Stimulated activated CD4-positive, alpha-beta T cell treated with anti-CD3 and anti-CD28 coated beads, Interleukin-2, amount 100 ng/mL, for 48 hours (primary cell): ENCODE measurements at regions not wholly inside any gene's neighbourhood (a gene's known extent, or its start where the extent isn't known, plus 50 kb on each side); places are given as distances from the start of the nearest gene placed in this dataset.

Source experiments
- DNase-seq, 2 donors: peaks; one replicate each; pipeline ENCODE4 v3.0.0-alpha.2; 2020

DNA sequence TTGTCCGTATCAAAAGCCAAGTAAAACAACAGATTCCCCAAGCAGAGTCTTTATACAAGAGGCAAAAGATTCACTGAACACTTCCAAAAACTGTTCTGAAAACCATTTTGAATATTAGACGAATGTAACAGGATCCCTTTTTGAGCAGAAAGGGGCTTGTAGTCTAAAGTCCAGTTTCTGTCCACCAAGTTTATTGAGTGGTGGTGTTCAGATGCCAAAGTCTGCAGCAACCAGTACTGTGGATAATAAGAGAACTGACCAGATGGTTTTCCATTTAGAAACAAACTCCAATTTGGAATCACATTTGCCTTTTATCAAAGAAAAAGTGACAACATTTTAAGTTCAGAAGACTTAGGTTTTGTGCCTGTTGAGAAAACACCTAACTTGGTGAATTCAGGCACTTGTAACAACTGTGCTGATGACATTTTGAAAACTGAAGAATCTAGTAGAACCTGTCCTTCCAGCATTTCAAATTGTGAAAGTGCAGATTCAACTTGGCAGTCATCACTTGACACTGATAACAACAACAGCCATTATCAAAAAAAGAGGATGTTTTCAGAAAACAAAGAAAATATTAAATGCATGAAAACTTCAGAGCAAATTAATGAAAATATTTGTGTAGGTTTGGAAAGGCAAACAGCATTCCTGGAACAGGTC lies 217.1 kb downstream of the CSNK2A3 start:
- DNase-seq: no peak

- DNase-seq: no peak
Observed at GRCh38 chr11:11129118-11129517, 223.9 kb downstream of the CSNK2A3 start.

- no peak for DNase-seq
Observed at GRCh38 chr11:11125618-11126017, 227.4 kb downstream of the CSNK2A3 start.

- no peak for DNase-seq
Observed at GRCh38 chr11:11122749-11123148, 230.3 kb downstream of the CSNK2A3 start.

DNA sequence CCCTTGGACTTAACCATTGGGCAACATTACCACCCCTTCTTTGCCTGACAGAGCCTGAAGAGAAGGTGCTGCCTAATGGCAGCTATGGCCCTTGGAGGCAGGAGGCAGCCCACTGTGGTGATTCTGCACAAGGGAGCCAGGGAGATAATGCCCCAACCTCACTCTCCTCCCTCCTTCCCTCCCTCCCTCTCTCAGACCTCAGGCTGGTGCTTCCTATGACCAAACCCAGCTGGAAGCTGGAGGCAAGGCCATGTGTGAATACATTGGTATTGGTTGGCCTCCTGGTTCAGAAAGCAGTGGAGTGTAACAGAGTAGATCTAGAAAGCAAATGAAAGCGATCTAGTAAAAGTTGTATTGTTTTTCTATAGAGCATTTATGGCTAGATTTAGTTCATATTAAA lies 233.1 kb downstream of the CSNK2A3 start:
- DNase-seq: no peak

- no peak for DNase-seq
Observed at GRCh38 chr11:11117730-11118129, 235.3 kb downstream of the CSNK2A3 start.

- DNase-seq: no peak
Observed at GRCh38 chr11:11115475-11115874, 237.6 kb downstream of the CSNK2A3 start.

GRCh38 chr11:11113626-11114025 lies 239.4 kb downstream of the CSNK2A3 start:
- DNase-seq: no peak

GRCh38 chr11:11108026-11108425 lies 245.0 kb downstream of the CSNK2A3 start:
- no peak for DNase-seq

DNA sequence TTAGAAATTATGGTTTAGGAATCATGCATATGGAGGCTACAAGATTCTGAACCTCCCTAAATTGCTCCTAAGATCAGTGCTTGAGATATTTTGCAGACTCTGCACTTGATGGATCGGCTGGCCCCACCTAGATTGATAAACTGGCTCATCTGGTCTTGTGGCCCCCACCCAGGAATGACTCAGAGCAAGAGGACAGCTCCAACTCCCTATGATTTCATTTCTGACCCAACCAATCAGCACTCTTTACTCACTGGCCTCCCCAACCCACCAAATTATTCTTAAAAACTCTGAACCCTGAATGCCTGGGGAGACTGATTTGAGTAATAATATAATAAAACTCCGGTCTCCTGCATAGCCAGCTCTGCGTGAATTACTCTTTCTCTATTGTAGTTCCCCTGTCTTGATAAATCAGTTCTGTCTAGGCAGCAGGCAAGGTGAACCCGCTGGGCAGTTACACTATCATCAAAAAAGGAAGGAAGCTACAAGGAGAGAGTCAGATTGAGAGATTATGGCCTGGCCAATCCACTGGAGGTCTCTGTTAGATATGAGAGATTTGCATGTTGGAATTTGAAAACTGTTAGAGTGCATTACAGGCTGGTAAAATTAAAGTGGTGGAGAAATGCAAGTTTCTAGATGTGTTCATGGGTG lies 245.8 kb downstream of the CSNK2A3 start:
- DNase-seq: no peak

- no peak for DNase-seq
Observed at GRCh38 chr11:11105361-11105760, 247.5 kb upstream of the ZBED5 start.

DNA sequence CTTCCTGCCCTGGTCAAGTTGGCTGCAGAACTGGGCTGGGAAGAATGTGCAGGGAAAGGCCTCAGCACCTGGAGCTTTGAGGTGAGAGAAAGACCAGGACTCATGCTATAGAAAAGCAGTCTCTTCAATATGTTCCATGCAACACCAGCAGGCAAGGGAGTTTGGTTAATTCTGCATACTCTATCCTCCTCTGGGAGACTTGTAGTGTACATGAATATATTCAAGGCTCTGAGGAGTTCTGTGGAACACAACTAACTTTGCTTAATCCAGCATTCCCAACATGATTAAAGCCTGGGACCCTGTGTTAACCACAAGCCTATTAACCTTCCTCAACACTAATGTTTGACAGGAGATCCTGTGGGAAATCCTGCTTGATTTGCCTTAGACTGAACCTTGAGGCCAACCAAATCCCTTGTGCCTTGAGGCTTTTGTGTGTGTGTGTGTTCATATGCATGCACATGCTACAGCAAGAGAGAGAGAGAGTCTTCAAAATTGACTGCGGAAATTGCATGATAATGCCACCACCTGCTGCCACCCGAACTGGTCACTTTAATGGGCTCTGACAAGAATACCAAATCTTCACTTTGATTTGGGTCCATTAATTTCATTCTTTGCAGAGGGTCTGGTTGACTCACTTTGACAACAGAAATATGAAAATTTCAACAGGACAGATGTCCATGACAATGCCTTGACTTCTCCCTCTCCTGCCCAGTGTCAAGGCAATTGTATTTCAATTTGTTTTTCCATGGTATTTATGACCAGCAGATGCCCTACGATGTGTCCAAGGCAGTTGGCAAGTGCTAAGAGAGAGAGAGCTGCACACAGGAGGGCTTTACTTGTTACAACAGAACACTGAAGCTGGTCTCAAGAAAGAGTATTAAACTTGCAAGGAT lies 238.2 kb upstream of the ZBED5 start:
- no peak for DNase-seq

DNA sequence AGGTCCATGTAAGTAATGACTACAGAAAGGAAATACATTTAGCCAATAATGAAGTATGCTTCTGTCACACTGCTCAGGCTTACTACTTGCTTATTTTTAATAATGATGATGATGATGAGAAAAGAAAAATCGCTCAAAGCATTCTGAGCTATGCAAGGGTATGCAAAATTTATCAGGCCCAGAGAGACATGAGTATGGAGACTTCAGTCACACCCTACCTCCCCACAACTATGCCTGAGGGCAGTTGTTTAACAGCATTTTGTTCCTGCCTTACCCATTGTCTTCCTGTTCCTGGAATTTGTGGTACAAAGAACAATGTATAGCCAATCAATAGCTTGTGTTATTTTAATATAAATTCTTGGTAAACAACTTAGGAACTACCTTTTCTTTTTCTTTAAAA lies 232.6 kb upstream of the ZBED5 start:
- no peak for DNase-seq

- no peak for DNase-seq
Observed at GRCh38 chr11:11089805-11090204, 232.0 kb upstream of the ZBED5 start.

GRCh38 chr11:11086979-11087378 lies 229.1 kb upstream of the ZBED5 start:
- no peak for DNase-seq

DNA sequence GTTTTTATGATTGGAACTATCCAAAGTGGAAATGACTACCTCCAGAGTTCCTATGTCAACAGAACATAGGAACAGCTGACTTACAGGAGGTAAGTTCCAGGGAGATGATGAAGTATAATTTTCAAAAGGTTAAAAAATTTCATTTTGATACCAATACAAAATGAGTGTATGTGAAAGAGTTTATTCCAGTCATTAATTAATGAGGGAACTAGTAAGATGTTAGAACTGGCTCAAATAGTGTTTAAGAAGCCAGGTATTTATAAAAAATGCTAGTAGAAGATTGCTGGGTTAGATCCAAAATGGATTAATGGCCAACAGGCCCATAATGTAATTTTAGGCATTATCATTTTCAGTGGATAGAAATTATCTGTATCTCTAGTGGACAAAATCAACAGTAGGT lies 227.7 kb upstream of the ZBED5 start:
- no peak for DNase-seq

- no peak for DNase-seq
Observed at GRCh38 chr11:11084337-11084736, 226.5 kb upstream of the ZBED5 start.

GRCh38 chr11:11083441-11083840 lies 225.6 kb upstream of the ZBED5 start:
- no peak for DNase-seq

GRCh38 chr11:11082646-11083045 lies 224.8 kb upstream of the ZBED5 start:
- no peak for DNase-seq

- DNase-seq: no peak
Observed at GRCh38 chr11:11081776-11082175, 223.9 kb upstream of the ZBED5 start.

- DNase-seq: no peak
Observed at GRCh38 chr11:11081288-11081687, 223.4 kb upstream of the ZBED5 start.

DNA sequence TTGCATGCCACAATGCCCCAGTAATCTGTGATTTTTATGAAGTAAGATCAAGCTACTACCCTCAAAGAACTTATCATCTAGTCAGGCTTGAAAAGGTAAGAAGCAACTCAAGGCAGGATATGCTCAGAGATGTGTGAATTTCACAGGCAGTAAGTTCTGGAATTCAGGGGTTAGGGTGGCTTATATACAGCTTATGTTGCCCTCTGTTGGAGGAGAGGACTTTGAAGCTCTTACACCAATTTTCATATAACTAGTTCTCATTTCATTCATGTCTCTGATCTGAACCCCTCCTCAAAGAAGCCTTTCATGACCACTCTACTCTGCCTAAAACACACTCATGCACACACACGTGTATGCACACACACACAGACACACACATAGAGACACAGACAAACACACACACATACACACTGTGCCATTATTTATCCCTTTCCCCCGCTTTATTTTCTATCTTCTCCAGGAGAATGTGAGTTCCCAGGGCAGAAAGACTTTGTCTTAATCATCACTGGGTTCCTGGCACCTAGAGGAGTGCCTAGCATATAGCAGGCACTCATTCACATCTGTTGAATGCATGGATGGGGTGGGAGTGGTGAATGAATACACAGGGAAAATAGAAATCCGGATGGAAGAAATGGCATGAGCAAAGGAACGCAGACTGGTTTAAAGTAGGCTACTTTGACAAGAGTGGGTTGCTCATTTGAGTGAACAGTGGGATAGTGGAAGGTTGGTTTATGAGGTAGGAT lies 220.7 kb upstream of the ZBED5 start:
- DNase-seq: no peak

DNA sequence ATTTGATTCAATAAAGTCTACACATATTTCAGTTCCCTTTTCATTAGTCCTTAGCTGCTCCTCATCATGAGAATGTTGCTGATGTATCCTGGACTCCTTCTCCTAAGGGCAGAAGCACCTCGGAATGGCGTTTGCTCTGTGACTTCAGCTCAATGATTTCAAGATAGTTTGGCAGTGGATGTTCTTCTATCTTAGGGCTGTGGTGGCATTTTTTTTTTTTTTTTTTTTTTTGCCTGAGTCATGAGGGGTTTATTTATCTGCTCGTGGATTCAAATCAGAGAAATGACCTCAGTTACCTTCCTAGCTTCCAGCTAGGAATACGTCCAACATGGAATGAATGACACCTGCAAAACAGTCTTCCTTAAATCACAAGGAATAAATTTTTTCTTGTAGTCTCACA lies 220.0 kb upstream of the ZBED5 start:
- DNase-seq: no peak
